Mesenchymal stem cell (in vitro differentiated cells and primary cell): ENCODE measurements at regions not wholly inside any gene's neighbourhood (a gene's known extent, or its start where the extent isn't known, plus 50 kb on each side); places are given as distances from the start of the nearest gene placed in this dataset.
"Not testable (repeated sequence)": the region's sequence is repeated elsewhere in the genome, so short reads cannot be mapped to it uniquely, and the experiment has no call there.

Experiments used
- DNase-seq: peaks from one replicate; pipeline ENCODE4 v3.0.0-alpha.2; 2013
- H2AFZ ChIP-seq: one replicate; pipeline ENCODE4 v1.6.1; 2013; ENCODE audit warnings: low read depth, mild to moderate bottlenecking, control low read depth, inconsistent platforms, low read length, moderate library complexity
- H2AK5ac ChIP-seq: 2 replicates; pipeline ENCODE4 v1.6.1; 2013; ENCODE audit warnings: low read length, moderate library complexity, mild to moderate bottlenecking, inconsistent platforms; ENCODE audit not compliant: severe bottlenecking
- H2BK120ac ChIP-seq: one replicate; pipeline ENCODE4 v1.6.1; 2013; ENCODE audit warnings: low read depth, mild to moderate bottlenecking, inconsistent platforms, low read length, moderate library complexity
- H2BK12ac ChIP-seq, 2 experiments: one replicate each; pipeline ENCODE4 v1.6.1; 2013; ENCODE audit warnings: inconsistent platforms in 2 of 2, low read length in 2 of 2, mild to moderate bottlenecking in 2 of 2, moderate library complexity in 2 of 2, control low read depth in 1 of 2
- H2BK15ac ChIP-seq: one replicate; pipeline ENCODE4 v1.6.1; 2013; ENCODE audit warnings: mild to moderate bottlenecking, low read depth, inconsistent platforms; ENCODE audit not compliant: poor library complexity, severe bottlenecking
- H2BK5ac ChIP-seq: 2 replicates; pipeline ENCODE4 v1.6.1; 2013; ENCODE audit warnings: low read depth, mild to moderate bottlenecking, low read length, control low read depth, inconsistent platforms; ENCODE audit not compliant: poor library complexity, severe bottlenecking
- H3K14ac ChIP-seq, 2 experiments: one replicate each; pipeline ENCODE4 v1.6.1; 2013; ENCODE audit warnings: inconsistent platforms in 2 of 2, low read length in 2 of 2, control low read depth in 1 of 2, mild to moderate bottlenecking in 1 of 2, moderate library complexity in 1 of 2
- H3K18ac ChIP-seq, 2 experiments: one replicate each; pipeline ENCODE4 v1.6.1; 2013; ENCODE audit warnings: inconsistent platforms in 2 of 2, low read length in 2 of 2, control low read depth in 1 of 2, low read depth in 1 of 2, mild to moderate bottlenecking in 1 of 2
- H3K23ac ChIP-seq, 2 experiments: one replicate each; pipeline ENCODE4 v1.6.1; 2013; ENCODE audit warnings: inconsistent platforms in 2 of 2, low read length in 2 of 2, mild to moderate bottlenecking in 2 of 2, moderate library complexity in 2 of 2, control low read depth in 1 of 2
- H3K27ac ChIP-seq: 2 replicates; pipeline ENCODE4 v1.5.1; 2013; ENCODE audit warnings: mild to moderate bottlenecking, moderate library complexity, low read length, control low read depth, inconsistent platforms; ENCODE audit not compliant: poor library complexity, severe bottlenecking
- H3K27me3 ChIP-seq, 2 experiments: 2 replicates each; pipeline versions ENCODE4 v1.6.1 to v1.7.0; 2013; ENCODE audit warnings: low read length in 2 of 2, mild to moderate bottlenecking in 2 of 2, moderate library complexity in 2 of 2, control low read depth in 1 of 2, inconsistent platforms in 1 of 2; ENCODE audit not compliant: control insufficient read depth in 1 of 2, insufficient read depth in 1 of 2
- H3K36me3 ChIP-seq, 2 experiments: 2 replicates each; pipeline versions ENCODE4 v1.6.1 to v1.7.0; 2013; ENCODE audit warnings: low read length in 2 of 2, control low read depth in 1 of 2, inconsistent platforms in 1 of 2, low read depth in 1 of 2, mild to moderate bottlenecking in 1 of 2; ENCODE audit not compliant: insufficient read depth in 2 of 2, control insufficient read depth in 1 of 2
- H3K4ac ChIP-seq, 2 experiments: one replicate each; pipeline ENCODE4 v1.6.1; 2013; ENCODE audit warnings: inconsistent platforms in 2 of 2, low read length in 2 of 2, mild to moderate bottlenecking in 2 of 2, moderate library complexity in 2 of 2, control low read depth in 1 of 2, low read depth in 1 of 2
- H3K4me1 ChIP-seq: 2 replicates; pipeline ENCODE4 v1.6.1; 2013; ENCODE audit warnings: low read depth, low read length, control low read depth; ENCODE audit not compliant: control insufficient read depth, insufficient read depth
- H3K4me2 ChIP-seq: 2 replicates; pipeline ENCODE4 v1.6.1; 2013; ENCODE audit warnings: low read length, mild to moderate bottlenecking, inconsistent platforms; ENCODE audit not compliant: poor library complexity, severe bottlenecking
- H3K4me3 ChIP-seq, 2 experiments: 2 replicates each; pipeline versions ENCODE4 v1.5.1 to v1.7.0; 2013; ENCODE audit warnings: low read length in 2 of 2, mild to moderate bottlenecking in 2 of 2, control low read depth in 1 of 2, low read depth in 1 of 2; ENCODE audit not compliant: insufficient read depth in 1 of 2
- H3K79me1 ChIP-seq: replicated peaks from 2 replicates; pipeline ENCODE4 v1.6.1; 2013; ENCODE audit warnings: mild to moderate bottlenecking, control low read depth, low read length, inconsistent platforms; ENCODE audit not compliant: poor library complexity, severe bottlenecking
- H3K9ac ChIP-seq: 2 replicates; pipeline ENCODE4 v1.7.0; 2013; ENCODE audit warnings: mild to moderate bottlenecking, low read length, moderate library complexity
- H3K9me3 ChIP-seq: 2 replicates; pipeline ENCODE4 v1.7.0; 2013; ENCODE audit warnings: mild to moderate bottlenecking, low read length; ENCODE audit not compliant: control insufficient read depth
- H4K8ac ChIP-seq: one replicate; pipeline ENCODE4 v1.6.1; 2013; ENCODE audit warnings: inconsistent platforms, mild to moderate bottlenecking, low read length, moderate library complexity
- H4K91ac ChIP-seq: one replicate; pipeline ENCODE4 v1.6.1; 2013; ENCODE audit warnings: mild to moderate bottlenecking, low read length, inconsistent platforms
- WGBS: methylation state at CpG from one replicate; pipeline ENCODE4 v1.1.7; 2013; ENCODE audit warnings: mixed read lengths; 5-methylcytosine and 5-hydroxymethylcytosine counted together

GRCh38 chr4:49153011-49153410, 166.9 kb downstream of the CWH43 start:
- H3K4me2 ChIP-seq, H4K91ac ChIP-seq, H3K36me3 ChIP-seq, H2BK12ac ChIP-seq, H2BK5ac ChIP-seq, H3K27me3 ChIP-seq, DNase-seq, H3K18ac ChIP-seq, H3K27ac ChIP-seq, H3K23ac ChIP-seq, H3K79me1 ChIP-seq, H2AFZ ChIP-seq, H3K9ac ChIP-seq, H3K14ac ChIP-seq, H3K4ac ChIP-seq, H3K4me1 ChIP-seq, H2BK15ac ChIP-seq, H3K4me3 ChIP-seq, H2BK120ac ChIP-seq, H4K8ac ChIP-seq, H2AK5ac ChIP-seq: not testable (repeated sequence)
- 64% methylated on average over 11 of the region's 11 CpGs for WGBS
- peaks cover 74% of the 10 kb centered on the region for H3K9me3 ChIP-seq

GRCh38 chr4:49154308-49155103, 168.4 kb downstream of the CWH43 start:
- not testable (repeated sequence) for H3K9ac ChIP-seq, H2BK12ac ChIP-seq, H3K4me1 ChIP-seq, H3K14ac ChIP-seq, H3K18ac ChIP-seq, H4K8ac ChIP-seq, H3K27me3 ChIP-seq, H2BK5ac ChIP-seq, H2AK5ac ChIP-seq, H2BK15ac ChIP-seq, H2AFZ ChIP-seq, H3K4ac ChIP-seq, H3K36me3 ChIP-seq, H3K4me3 ChIP-seq, H3K27ac ChIP-seq, H2BK120ac ChIP-seq, H3K79me1 ChIP-seq, H4K91ac ChIP-seq, H3K23ac ChIP-seq, H3K4me2 ChIP-seq
- 63% methylated on average over 11 of the region's 11 CpGs for WGBS
- DNase-seq = peak; percentile 88
- H3K9me3 ChIP-seq = peaks cover 63% of the 10 kb centered on the region

GRCh38 chr4:49155270-49155669, 169.2 kb downstream of the CWH43 start:
- H3K4ac ChIP-seq, H3K4me3 ChIP-seq, H4K91ac ChIP-seq: not testable (repeated sequence)

GRCh38 chr4:49156309-49156708, 170.2 kb downstream of the CWH43 start:
- H2BK120ac ChIP-seq, H3K23ac ChIP-seq, H3K4me1 ChIP-seq, H3K4ac ChIP-seq, H2BK5ac ChIP-seq, H3K9ac ChIP-seq, H4K91ac ChIP-seq, H3K27ac ChIP-seq, H3K4me2 ChIP-seq, H2AFZ ChIP-seq, H4K8ac ChIP-seq, H2AK5ac ChIP-seq, H2BK12ac ChIP-seq, H2BK15ac ChIP-seq, H3K36me3 ChIP-seq, H3K27me3 ChIP-seq, DNase-seq, H3K79me1 ChIP-seq, H3K4me3 ChIP-seq, H3K14ac ChIP-seq, H3K18ac ChIP-seq: not testable (repeated sequence)
- peaks cover 50% of the 10 kb centered on the region for H3K9me3 ChIP-seq
- 67% methylated on average over 4 of the region's 6 CpGs for WGBS

More at GRCh38 chr4:49155270-49155669, 169.2 kb downstream of the CWH43 start:
- not testable (repeated sequence) for H2BK15ac ChIP-seq, H2BK12ac ChIP-seq, H3K4me2 ChIP-seq, DNase-seq, H3K9ac ChIP-seq, H3K27me3 ChIP-seq, H4K8ac ChIP-seq, H3K4me1 ChIP-seq, H3K23ac ChIP-seq, H3K18ac ChIP-seq, H2BK120ac ChIP-seq, H2AFZ ChIP-seq, H3K27ac ChIP-seq, H3K14ac ChIP-seq, H3K79me1 ChIP-seq, H2BK5ac ChIP-seq, H3K36me3 ChIP-seq, H2AK5ac ChIP-seq
- 68% methylated on average over 7 of the region's 7 CpGs for WGBS
- peaks cover 56% of the 10 kb centered on the region for H3K9me3 ChIP-seq
